A549 (cell line): ENCODE measurements at regions not wholly inside any gene's neighbourhood (a gene's known extent, or its start where the extent isn't known, plus 50 kb on each side); places are given as distances from the start of the nearest gene placed in this dataset.

ENCODE experiments used
- EHMT2 ChIP-seq: fragments of 200-600 bp; sonication (generic); IDR thresholded peaks from 2 replicates; pipeline ENCODE4 v1.6.1; 2016; ENCODE audit warnings: antibody characterized with exemption, low read depth, mild to moderate bottlenecking, moderate library complexity
- MAX ChIP-seq: IDR thresholded peaks from 2 replicates; pipeline ENCODE4 v1.6.1; 2012
- POLR2A ChIP-seq: IDR thresholded peaks from 2 replicates; pipeline ENCODE4 v1.6.1; 2012; ENCODE audit warnings: mild to moderate bottlenecking, low read length
- REST ChIP-seq: fragments of 200-600 bp; sonication (generic); IDR thresholded peaks from 2 replicates; pipeline ENCODE4 v1.6.1; 2016; ENCODE audit warnings: antibody characterized with exemption, mild to moderate bottlenecking, moderate library complexity
- SREBF2 ChIP-seq: fragments of 450-650 bp; IDR thresholded peaks from 2 replicates; pipeline ENCODE4 v1.6.1; 2014; ENCODE audit warnings: mild to moderate bottlenecking, moderate library complexity
- USF2 ChIP-seq: fragments of 450-650 bp; IDR thresholded peaks from 2 replicates; pipeline ENCODE4 v1.6.1; 2014; ENCODE audit warnings: antibody characterized with exemption
- ZNF302 ChIP-seq: fragments of 250-450 bp; sonication (Bioruptor Pico); IDR thresholded peaks from 2 replicates; pipeline ENCODE4 v1.9.0; 2021; ENCODE audit warnings: inconsistent platforms, mild to moderate bottlenecking, moderate library complexity
- TF ChIP-seq, protein P1 (sequence below): fragments of >200 bp; sonication (Bioruptor Twin); formaldehyde crosslinking; IDR thresholded peaks from 3 replicates; pipeline ENCODE4 v1.5.1; 2016

DNA sequence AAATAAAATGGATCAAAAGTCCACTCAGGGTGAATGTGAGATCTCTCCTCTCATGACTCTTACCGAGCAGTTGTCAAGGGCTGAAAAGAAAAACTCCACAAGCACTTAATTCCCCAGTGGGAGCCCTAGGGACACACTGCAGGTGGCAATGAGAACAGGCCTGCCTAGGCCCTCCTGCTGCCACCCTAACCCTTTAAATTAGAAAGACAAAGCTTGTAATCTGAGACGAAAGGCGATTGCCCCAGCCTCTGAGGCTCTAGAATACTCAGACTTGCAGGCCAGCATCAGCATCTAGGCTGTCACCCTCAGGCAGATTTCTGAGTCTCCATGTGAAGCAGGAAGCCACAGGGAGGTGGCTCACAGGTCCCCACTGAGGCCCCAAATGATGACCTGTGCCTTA is 457.0 kb upstream of the MYT1L start:
- TF ChIP-seq, protein P1, sequence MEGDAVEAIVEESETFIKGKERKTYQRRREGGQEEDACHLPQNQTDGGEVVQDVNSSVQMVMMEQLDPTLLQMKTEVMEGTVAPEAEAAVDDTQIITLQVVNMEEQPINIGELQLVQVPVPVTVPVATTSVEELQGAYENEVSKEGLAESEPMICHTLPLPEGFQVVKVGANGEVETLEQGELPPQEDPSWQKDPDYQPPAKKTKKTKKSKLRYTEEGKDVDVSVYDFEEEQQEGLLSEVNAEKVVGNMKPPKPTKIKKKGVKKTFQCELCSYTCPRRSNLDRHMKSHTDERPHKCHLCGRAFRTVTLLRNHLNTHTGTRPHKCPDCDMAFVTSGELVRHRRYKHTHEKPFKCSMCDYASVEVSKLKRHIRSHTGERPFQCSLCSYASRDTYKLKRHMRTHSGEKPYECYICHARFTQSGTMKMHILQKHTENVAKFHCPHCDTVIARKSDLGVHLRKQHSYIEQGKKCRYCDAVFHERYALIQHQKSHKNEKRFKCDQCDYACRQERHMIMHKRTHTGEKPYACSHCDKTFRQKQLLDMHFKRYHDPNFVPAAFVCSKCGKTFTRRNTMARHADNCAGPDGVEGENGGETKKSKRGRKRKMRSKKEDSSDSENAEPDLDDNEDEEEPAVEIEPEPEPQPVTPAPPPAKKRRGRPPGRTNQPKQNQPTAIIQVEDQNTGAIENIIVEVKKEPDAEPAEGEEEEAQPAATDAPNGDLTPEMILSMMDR: no peak
- no peak for TF ChIP-seq USF2
- TF ChIP-seq MAX: no peak
- no peak for TF ChIP-seq POLR2A
- no peak for TF ChIP-seq EHMT2
- no peak for TF ChIP-seq ZNF302
- TF ChIP-seq SREBF2: no peak
- no peak for TF ChIP-seq REST
